ENCODE measurements at regions not wholly inside any gene's neighbourhood (a gene's known extent, or its start where the extent isn't known, plus 50 kb on each side); places are given as distances from the start of the nearest gene placed in this dataset.

DNA sequence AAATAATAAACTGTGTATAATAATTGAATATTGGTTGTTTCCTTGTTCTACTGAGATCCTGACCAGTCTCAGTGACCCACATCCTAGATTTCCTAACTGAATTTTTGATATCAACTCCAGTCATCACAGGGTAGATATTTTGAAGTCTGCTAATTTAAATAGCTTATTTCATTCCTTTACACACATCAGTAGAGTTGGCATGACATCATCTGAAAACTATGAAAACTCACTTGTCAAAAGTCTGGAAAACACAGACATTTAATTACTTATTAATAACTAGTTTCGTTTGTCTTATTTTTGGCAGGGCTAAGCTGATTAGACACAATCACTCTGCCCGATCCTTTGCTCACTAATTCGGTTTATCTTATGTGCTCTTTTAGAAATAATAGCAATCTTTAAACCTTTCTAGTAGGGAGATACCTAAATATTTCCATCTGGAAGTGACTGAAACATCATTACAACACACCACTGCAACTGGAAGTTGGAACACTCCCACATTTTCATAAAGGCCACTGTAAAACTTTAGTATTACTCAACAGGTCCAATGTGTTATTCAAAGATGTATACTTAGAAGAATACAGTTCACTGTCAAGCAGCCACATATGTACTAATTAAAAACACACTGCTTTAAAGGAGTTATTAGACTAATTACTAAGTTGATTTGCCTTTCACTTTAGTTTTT is 198.4 kb upstream of the ZNF717 start:
- no peak overlapping the region for H3K27ac ChIP-seq (ENCODE audit: low read length)
- no peaks in the 10 kb centered on the region for H3K4me1 ChIP-seq (ENCODE audit: insufficient read depth, low read length)
- H3K36me3 ChIP-seq (ENCODE audit: insufficient read depth, low read length) = no peaks in the 10 kb centered on the region
- H3K9me3 ChIP-seq (ENCODE audit: insufficient read depth, low read length, severe bottlenecking) = no peaks in the 10 kb centered on the region
- H3K4me2 ChIP-seq (ENCODE audit: insufficient read depth, low read length) = no peak overlapping the region
- no peak for ATAC-seq (ENCODE audit: insufficient read depth, low read depth)
- DNase-seq = no peak
- no peaks in the 10 kb centered on the region for H3K27me3 ChIP-seq (ENCODE audit: insufficient read depth, low read length, poor library complexity)
- no peaks in the 10 kb centered on the region for H4K20me1 ChIP-seq (ENCODE audit: insufficient read depth, low read length)
- H2AFZ ChIP-seq (ENCODE audit: low read depth, low read length) = no peak overlapping the region
- TF ChIP-seq EZH2 (IDR thresholded peaks at IDR 0.05; ENCODE audit: borderline replicate concordance, low read depth, low read length, severe bottlenecking) = no peak
- TF ChIP-seq, protein P1, sequence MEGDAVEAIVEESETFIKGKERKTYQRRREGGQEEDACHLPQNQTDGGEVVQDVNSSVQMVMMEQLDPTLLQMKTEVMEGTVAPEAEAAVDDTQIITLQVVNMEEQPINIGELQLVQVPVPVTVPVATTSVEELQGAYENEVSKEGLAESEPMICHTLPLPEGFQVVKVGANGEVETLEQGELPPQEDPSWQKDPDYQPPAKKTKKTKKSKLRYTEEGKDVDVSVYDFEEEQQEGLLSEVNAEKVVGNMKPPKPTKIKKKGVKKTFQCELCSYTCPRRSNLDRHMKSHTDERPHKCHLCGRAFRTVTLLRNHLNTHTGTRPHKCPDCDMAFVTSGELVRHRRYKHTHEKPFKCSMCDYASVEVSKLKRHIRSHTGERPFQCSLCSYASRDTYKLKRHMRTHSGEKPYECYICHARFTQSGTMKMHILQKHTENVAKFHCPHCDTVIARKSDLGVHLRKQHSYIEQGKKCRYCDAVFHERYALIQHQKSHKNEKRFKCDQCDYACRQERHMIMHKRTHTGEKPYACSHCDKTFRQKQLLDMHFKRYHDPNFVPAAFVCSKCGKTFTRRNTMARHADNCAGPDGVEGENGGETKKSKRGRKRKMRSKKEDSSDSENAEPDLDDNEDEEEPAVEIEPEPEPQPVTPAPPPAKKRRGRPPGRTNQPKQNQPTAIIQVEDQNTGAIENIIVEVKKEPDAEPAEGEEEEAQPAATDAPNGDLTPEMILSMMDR (IDR thresholded peaks at IDR 0.05; ENCODE audit: borderline replicate concordance, extremely low read depth, low read length, poor library complexity, severe bottlenecking) = no peak
- no peaks in the 10 kb centered on the region for H3K79me2 ChIP-seq (ENCODE audit: insufficient read depth, low read length)
- H3K9ac ChIP-seq (ENCODE audit: low read depth, low read length) = no peak overlapping the region
- H3K4me3 ChIP-seq (ENCODE audit: low read depth in 1 of 2, low read length in 2 of 2) = no peak overlapping the region

- Histone ChIP-seq H3K4me3 (ENCODE audit: low read depth in 1 of 2, low read length in 2 of 2) (no peak overlapping the region), H3K9ac (ENCODE audit: low read depth, low read length) (no peak overlapping the region), H3K4me2 (ENCODE audit: insufficient read depth, low read length) (no peak overlapping the region), H3K9me3 (ENCODE audit: insufficient read depth, low read length, severe bottlenecking) (no peaks in the 10 kb centered on the region), H4K20me1 (ENCODE audit: insufficient read depth, low read length) (no peaks in the 10 kb centered on the region), H3K27ac (ENCODE audit: low read length) (no peak overlapping the region), H3K79me2 (ENCODE audit: insufficient read depth, low read length) (no peaks in the 10 kb centered on the region), H3K27me3 (ENCODE audit: insufficient read depth, low read length, poor library complexity) (no peaks in the 10 kb centered on the region), H3K4me1 (ENCODE audit: insufficient read depth, low read length) (no peaks in the 10 kb centered on the region), H3K36me3 (ENCODE audit: insufficient read depth, low read length) (no peaks in the 10 kb centered on the region), H2AFZ (ENCODE audit: low read depth, low read length) (no peak overlapping the region)
- no peak for ATAC-seq (ENCODE audit: insufficient read depth, low read depth)
- DNase-seq = no peak
- TF ChIP-seq, protein P1 (IDR thresholded peaks at IDR 0.05; ENCODE audit: borderline replicate concordance, extremely low read depth, low read length, poor library complexity, severe bottlenecking) = no peak
- no peak for TF ChIP-seq EZH2 (IDR thresholded peaks at IDR 0.05; ENCODE audit: borderline replicate concordance, low read depth, low read length, severe bottlenecking)
Measured at GRCh38 chr3:75985432-75985831, 200.1 kb upstream of the ZNF717 start.

DNA sequence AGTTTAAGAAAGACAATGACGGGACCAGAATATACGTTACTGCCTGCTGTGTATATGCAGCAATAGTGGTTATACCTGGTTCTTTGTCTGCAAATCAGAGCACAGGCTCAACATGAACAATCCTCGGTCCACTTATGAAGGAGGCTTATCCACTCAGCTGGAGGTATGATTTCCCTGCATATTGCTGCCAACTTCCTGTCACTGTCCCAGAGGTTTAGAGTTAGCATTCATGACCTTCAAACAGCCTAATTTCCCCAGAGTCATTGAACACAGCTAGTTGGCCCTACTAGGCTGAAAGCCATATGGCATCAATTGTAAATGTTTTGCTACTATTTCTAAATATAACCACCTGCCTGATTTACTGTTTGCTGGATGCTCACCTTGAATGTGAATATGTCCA is 224.9 kb upstream of the ZNF717 start:
- Histone ChIP-seq H3K79me2 (ENCODE audit: insufficient read depth, low read length) (no peaks in the 10 kb centered on the region), H2AFZ (ENCODE audit: low read depth, low read length) (no peak overlapping the region), H3K4me1 (ENCODE audit: insufficient read depth, low read length) (no peaks in the 10 kb centered on the region), H3K4me2 (ENCODE audit: insufficient read depth, low read length) (no peak overlapping the region), H3K9ac (ENCODE audit: low read depth, low read length) (no peak overlapping the region), H3K4me3 (ENCODE audit: low read depth in 1 of 2, low read length in 2 of 2) (no peak overlapping the region), H3K36me3 (ENCODE audit: insufficient read depth, low read length) (no peaks in the 10 kb centered on the region), H3K9me3 (ENCODE audit: insufficient read depth, low read length, severe bottlenecking) (no peaks in the 10 kb centered on the region), H4K20me1 (ENCODE audit: insufficient read depth, low read length) (no peaks in the 10 kb centered on the region), H3K27me3 (ENCODE audit: insufficient read depth, low read length, poor library complexity) (no peaks in the 10 kb centered on the region), H3K27ac (ENCODE audit: low read length) (no peak overlapping the region)
- ATAC-seq (ENCODE audit: insufficient read depth, low read depth) (no peak), DNase-seq (no peak)
- TF ChIP-seq EZH2 (IDR thresholded peaks at IDR 0.05; ENCODE audit: borderline replicate concordance, low read depth, low read length, severe bottlenecking) = no peak
- TF ChIP-seq, protein P1 (IDR thresholded peaks at IDR 0.05; ENCODE audit: borderline replicate concordance, extremely low read depth, low read length, poor library complexity, severe bottlenecking) = no peak

Measured in DND-41 (cell line).